DOHH2 (cell line): ENCODE measurements at regions not wholly inside any gene's neighbourhood (a gene's known extent, or its start where the extent isn't known, plus 50 kb on each side); places are given as distances from the start of the nearest gene placed in this dataset.

Source experiments
- H3F3A ChIP-seq: fragments of 200-600 bp; sonication (generic), shearing (Covaris generic); 2 replicates; pipeline ENCODE4 v1.6.0; 2016; ENCODE audit warnings: antibody characterized with exemption, mild to moderate bottlenecking; ENCODE audit not compliant: control insufficient read depth, insufficient read depth
- H3K27ac ChIP-seq: fragments of 200-600 bp; sonication (generic); 2 replicates; pipeline ENCODE4 v1.5.1; 2014; ENCODE audit warnings: low read depth, mild to moderate bottlenecking, low read length, moderate library complexity
- H3K27me3 ChIP-seq: fragments of 200-600 bp; sonication (generic); 2 replicates; pipeline ENCODE4 v1.6.1; 2014; ENCODE audit warnings: mild to moderate bottlenecking, low read length, mixed read lengths; ENCODE audit not compliant: control insufficient read depth
- H3K36me3 ChIP-seq: fragments of 200-600 bp; sonication (generic); 2 replicates; pipeline ENCODE4 v1.6.1; 2014; ENCODE audit warnings: mild to moderate bottlenecking, low read length, moderate library complexity, mixed read lengths; ENCODE audit not compliant: control insufficient read depth
- H3K4me1 ChIP-seq: fragments of 200-600 bp; sonication (generic); 2 replicates; pipeline ENCODE4 v1.6.1; 2014; ENCODE audit warnings: mild to moderate bottlenecking, low read length, mixed read lengths; ENCODE audit not compliant: control insufficient read depth
- H3K4me2 ChIP-seq: fragments of 200-600 bp; sonication (generic); 2 replicates; pipeline ENCODE4 v1.6.0; 2014; ENCODE audit warnings: mild to moderate bottlenecking, low read length, moderate library complexity
- H3K4me3 ChIP-seq: fragments of 200-600 bp; sonication (generic); 2 replicates; pipeline ENCODE4 v1.5.1; 2014; ENCODE audit warnings: mild to moderate bottlenecking, low read length, mixed read lengths
- H3K79me2 ChIP-seq: fragments of 200-600 bp; sonication (generic); 2 replicates; pipeline ENCODE4 v1.6.1; 2014; ENCODE audit warnings: mild to moderate bottlenecking, low read length, mixed read lengths; ENCODE audit not compliant: control insufficient read depth
- H3K9me2 ChIP-seq: fragments of 200-600 bp; sonication (generic); replicated peaks from 2 replicates; pipeline ENCODE4 v1.6.1; 2014; ENCODE audit warnings: mild to moderate bottlenecking, low read length, mixed read lengths; ENCODE audit not compliant: control insufficient read depth
- H3K9me3 ChIP-seq: fragments of 200-600 bp; sonication (generic); 2 replicates; pipeline ENCODE4 v1.6.1; 2014; ENCODE audit warnings: antibody characterized with exemption, low read length, mixed read lengths; ENCODE audit not compliant: control insufficient read depth, insufficient read depth
- H4K20me1 ChIP-seq: fragments of 200-600 bp; sonication (generic); 2 replicates; pipeline ENCODE4 v1.6.0; 2014; ENCODE audit warnings: low read depth, mild to moderate bottlenecking, antibody characterized with exemption, low read length, moderate library complexity; ENCODE audit not compliant: control insufficient read depth, insufficient read depth
- EZH2phosphoT487 ChIP-seq: fragments of 200-600 bp; sonication (generic); IDR thresholded peaks from 2 replicates; pipeline ENCODE4 v1.6.1; 2017; ENCODE audit warnings: borderline replicate concordance, mild to moderate bottlenecking, antibody characterized with exemption, low read length, moderate library complexity, mixed read lengths
- TF ChIP-seq, protein P1 (sequence below): fragments of 200-600 bp; sonication (generic); IDR thresholded peaks from one replicate; pipeline ENCODE4 v1.5.1; 2014; ENCODE audit warnings: antibody characterized with exemption, mild to moderate bottlenecking, low read depth, low read length; ENCODE audit not compliant: poor library complexity, severe bottlenecking

DNA sequence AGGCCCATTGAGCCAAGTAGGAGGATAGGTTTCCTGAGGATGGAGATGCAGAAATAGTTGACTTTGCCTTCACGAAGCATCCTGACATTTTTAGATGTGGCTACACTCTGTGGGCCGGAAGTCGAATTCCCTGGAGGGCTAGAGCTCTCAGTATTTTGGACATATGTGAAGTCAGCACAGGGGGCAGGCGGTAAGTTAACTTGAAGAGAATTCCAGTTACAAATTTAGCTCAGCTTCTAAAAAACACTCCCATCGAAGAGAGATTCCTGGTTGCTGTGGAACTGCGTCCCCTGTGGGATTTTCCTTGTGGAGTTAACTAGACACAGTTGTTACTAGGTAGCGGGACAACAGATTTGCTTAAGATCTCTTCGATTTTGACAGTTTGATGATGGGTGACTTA is 161.9 kb upstream of the RGMA start:
- Histone ChIP-seq H3K27me3 (no peaks in the 10 kb centered on the region), H3K9me2 (no peaks in the 10 kb centered on the region), H3K4me2 (no peak overlapping the region), H3K4me1 (no peaks in the 10 kb centered on the region), H3K9me3 (no peaks in the 10 kb centered on the region), H3K27ac (no peak overlapping the region), H3K4me3 (no peak overlapping the region), H3F3A (no peaks in the 10 kb centered on the region), H4K20me1 (no peaks in the 10 kb centered on the region), H3K79me2 (no peaks in the 10 kb centered on the region), H3K36me3 (no peaks in the 10 kb centered on the region)
- TF ChIP-seq EZH2phosphoT487 = no peak
- TF ChIP-seq, protein P1, sequence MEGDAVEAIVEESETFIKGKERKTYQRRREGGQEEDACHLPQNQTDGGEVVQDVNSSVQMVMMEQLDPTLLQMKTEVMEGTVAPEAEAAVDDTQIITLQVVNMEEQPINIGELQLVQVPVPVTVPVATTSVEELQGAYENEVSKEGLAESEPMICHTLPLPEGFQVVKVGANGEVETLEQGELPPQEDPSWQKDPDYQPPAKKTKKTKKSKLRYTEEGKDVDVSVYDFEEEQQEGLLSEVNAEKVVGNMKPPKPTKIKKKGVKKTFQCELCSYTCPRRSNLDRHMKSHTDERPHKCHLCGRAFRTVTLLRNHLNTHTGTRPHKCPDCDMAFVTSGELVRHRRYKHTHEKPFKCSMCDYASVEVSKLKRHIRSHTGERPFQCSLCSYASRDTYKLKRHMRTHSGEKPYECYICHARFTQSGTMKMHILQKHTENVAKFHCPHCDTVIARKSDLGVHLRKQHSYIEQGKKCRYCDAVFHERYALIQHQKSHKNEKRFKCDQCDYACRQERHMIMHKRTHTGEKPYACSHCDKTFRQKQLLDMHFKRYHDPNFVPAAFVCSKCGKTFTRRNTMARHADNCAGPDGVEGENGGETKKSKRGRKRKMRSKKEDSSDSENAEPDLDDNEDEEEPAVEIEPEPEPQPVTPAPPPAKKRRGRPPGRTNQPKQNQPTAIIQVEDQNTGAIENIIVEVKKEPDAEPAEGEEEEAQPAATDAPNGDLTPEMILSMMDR = no peak

DNA sequence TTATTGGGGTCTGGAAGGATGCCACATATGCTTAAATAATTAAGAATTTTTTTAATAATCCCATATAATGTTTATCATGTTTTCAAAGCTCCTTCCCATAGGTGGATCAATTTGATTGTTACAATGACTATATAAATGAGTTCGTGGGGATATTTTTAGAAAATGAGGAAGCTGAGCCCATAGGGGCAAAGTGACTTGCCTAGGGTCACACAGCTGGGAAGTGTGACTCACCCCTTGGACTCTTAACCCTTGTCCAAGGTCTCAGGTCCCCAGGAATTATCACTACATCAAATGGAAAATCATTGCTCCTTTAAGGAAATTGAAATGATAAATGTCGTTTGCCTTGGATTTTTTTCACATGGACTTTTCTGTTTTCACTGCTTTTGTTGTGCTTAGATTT is 161.2 kb upstream of the RGMA start:
- Histone ChIP-seq H3K27me3 (no peaks in the 10 kb centered on the region), H3K4me2 (no peak overlapping the region)

DNA sequence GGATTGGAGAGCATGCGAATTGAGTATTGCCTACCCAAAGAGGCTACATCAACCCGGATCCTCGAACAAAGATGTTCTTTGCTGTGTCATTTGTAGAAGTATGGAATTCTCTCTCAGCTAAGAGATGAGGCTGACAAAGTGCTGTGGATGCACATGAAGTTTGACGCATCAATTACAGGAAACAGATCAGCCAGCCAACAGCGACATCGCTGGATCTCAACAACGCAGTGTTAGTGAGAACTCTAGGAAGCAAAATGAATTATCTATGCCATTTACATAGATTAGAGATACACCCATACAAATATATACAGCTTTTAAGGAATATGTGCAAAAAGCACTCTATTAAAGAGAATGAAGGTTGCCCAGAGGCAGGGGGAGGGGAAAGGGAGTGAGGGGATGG is 160.6 kb upstream of the RGMA start:
- no peak for TF ChIP-seq EZH2phosphoT487
- TF ChIP-seq, protein P1 = no peak
- Histone ChIP-seq H3K79me2 (no peaks in the 10 kb centered on the region), H3K9me3 (no peaks in the 10 kb centered on the region), H3F3A (no peaks in the 10 kb centered on the region), H3K4me1 (no peaks in the 10 kb centered on the region), H3K36me3 (no peaks in the 10 kb centered on the region), H3K4me3 (no peak overlapping the region), H3K9me2 (no peaks in the 10 kb centered on the region), H3K4me2 (no peak overlapping the region), H3K27ac (no peak overlapping the region), H3K27me3 (no peaks in the 10 kb centered on the region), H4K20me1 (no peaks in the 10 kb centered on the region)

More for the DNA sequence above, 161.2 kb upstream of the RGMA start:
- no peaks in the 10 kb centered on the region for H4K20me1 ChIP-seq
- no peaks in the 10 kb centered on the region for H3K36me3 ChIP-seq
- H3F3A ChIP-seq = no peaks in the 10 kb centered on the region
- no peaks in the 10 kb centered on the region for H3K79me2 ChIP-seq
- H3K4me1 ChIP-seq = no peaks in the 10 kb centered on the region
- H3K9me2 ChIP-seq = no peaks in the 10 kb centered on the region
- no peaks in the 10 kb centered on the region for H3K9me3 ChIP-seq
- no peak for TF ChIP-seq EZH2phosphoT487
- TF ChIP-seq, protein P1 = no peak
- H3K4me3 ChIP-seq = no peak overlapping the region
- H3K27ac ChIP-seq = no peak overlapping the region
